ENCODE measurements at regions not wholly inside any gene's neighbourhood (a gene's known extent, or its start where the extent isn't known, plus 50 kb on each side); places are given as distances from the start of the nearest gene placed in this dataset.
A peak's percentile ranks its signal among the peaks of the same experiment; 100 is the strongest.

DNA sequence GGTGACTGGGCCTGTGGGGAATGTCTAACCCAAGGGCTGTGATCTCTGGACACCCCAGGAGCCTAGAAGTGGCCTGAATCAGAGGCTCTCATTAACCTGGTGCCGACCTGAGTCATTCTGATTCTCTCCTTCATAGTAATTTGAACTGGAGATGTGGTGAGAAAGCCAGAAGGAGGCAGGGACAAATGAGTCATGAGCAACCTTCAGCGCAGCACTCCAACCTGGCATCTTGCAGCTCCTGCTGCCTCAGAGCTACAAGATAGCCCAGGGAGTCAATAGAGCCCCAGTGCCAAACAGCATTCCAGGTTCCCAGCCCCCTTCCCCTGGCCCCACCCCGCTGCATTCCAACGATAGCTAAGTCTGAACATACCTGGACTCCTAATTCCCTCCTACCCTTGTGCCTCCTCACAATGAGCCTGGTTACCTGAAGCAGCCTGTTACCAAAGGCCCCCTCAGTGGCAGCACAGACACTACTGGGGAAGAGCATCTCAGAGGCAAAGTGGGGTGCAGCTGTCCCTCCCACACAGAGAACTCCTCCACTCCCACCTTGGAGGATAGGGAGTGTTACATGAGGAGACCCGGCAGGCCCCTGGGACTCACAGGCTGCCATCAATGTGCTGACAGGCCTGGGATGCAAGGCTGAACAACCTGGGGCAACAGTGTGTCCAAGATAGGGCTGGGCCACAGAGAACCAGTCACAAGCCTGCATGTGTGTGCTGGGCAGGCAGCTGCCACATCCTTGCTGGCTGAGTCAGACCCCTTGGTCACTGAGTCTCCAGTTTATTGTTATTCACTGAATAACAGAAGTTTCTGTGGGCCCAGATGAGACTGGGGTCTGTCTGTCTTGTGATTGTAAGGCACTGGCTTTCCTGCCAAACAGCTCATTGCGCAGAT, 76.8 kb upstream of the LEP start:
- H3K4me3 Mint-ChIP-seq, result no peak overlapping the region
- peaks cover 62% of the 10 kb centered on the region for H3K27me3 Mint-ChIP-seq
- ATAC-seq, result peak; percentile 72
- no peaks in the 10 kb centered on the region for H3K36me3 Mint-ChIP-seq (ENCODE audit: low read depth)
- peaks cover 18% of the 10 kb centered on the region for H3K4me1 Mint-ChIP-seq
- no peak overlapping the region for H3K27ac Mint-ChIP-seq
- no peak for DNase-seq
- no peaks in the 10 kb centered on the region for H3K9me3 Mint-ChIP-seq

DNA sequence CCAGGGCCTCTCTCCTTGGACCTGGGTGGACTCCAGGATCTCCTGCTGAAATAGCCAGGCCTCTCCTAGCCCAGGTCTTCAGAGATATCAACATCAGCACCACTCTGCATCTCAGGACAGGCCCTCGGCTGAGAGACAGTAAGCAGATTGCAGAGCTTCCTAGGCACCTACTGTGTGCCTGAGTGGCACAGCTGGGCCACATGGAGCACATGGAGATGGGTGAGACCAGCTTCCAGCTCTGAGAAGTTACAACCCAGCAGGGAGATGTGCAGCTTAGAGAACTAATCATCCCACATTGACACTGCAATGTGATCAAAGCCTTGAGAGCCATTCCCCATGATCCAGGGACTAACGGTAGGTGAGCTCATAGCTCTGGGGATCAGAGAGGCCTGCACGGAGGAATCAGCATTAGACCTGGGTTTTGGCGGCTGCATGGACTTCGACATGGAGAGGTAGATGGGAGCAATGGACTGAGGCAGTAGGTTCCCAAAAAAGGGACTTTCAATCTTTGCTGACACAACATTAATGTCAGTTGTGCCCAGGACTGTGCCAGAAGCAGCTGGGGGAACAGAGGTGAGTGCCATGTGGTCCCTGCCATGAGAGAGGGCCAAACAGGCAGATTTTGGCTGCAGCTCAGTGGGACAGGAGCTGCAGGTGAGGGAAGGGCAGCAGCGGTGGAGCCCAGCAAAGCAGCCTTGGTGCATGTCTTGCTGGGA, 76.0 kb upstream of the LEP start:
- Mint-ChIP-seq H3K27me3 (peaks cover 65% of the 10 kb centered on the region), H3K36me3 (ENCODE audit: low read depth) (no peaks in the 10 kb centered on the region), H3K9me3 (no peaks in the 10 kb centered on the region), H3K27ac (no peak overlapping the region), H3K4me1 (peaks cover 18% of the 10 kb centered on the region), H3K4me3 (peak overlapping the region; percentile 24)
- ATAC-seq (no peak), DNase-seq (no peak)

- Mint-ChIP-seq H3K9me3 (no peaks in the 10 kb centered on the region), H3K36me3 (ENCODE audit: low read depth) (no peaks in the 10 kb centered on the region), H3K27ac (no peak overlapping the region), H3K4me3 (peak overlapping the region; percentile 65), H3K4me1 (peaks cover 18% of the 10 kb centered on the region), H3K27me3 (peaks cover 62% of the 10 kb centered on the region)
- ATAC-seq (no peak), DNase-seq (no peak)
Measured at GRCh38 chr7:128165927-128166420, 75.1 kb upstream of the LEP start.

DNA sequence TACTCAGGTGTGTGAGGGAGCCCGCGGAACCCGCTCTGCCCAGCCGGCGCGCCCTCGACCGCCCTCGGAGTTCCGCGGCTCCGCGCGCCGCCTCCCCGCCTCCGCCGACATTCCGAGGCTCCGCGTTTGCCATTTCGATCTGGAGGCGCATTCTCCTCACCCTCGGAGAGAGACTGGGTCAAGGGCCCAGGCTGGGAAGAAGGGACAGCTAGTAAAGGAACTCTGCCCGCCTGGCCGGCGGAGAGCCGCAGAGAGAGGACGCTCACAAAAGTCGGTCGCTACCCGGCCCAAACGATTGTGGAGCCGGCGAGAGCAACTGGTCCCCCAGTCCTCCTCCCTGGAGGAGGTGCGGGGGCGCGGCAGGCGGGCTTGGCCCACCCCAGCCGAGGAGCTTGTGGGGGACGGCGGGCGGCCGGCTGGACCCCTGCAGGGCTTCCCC, 74.5 kb upstream of the LEP start:
- DNase-seq (no peak), ATAC-seq (no peak)
- Mint-ChIP-seq H3K27ac (no peak overlapping the region), H3K9me3 (no peaks in the 10 kb centered on the region), H3K36me3 (ENCODE audit: low read depth) (no peaks in the 10 kb centered on the region), H3K4me1 (peaks cover 18% of the 10 kb centered on the region), H3K27me3 (peaks cover 63% of the 10 kb centered on the region), H3K4me3 (peak overlapping the region; percentile 65)

DNA sequence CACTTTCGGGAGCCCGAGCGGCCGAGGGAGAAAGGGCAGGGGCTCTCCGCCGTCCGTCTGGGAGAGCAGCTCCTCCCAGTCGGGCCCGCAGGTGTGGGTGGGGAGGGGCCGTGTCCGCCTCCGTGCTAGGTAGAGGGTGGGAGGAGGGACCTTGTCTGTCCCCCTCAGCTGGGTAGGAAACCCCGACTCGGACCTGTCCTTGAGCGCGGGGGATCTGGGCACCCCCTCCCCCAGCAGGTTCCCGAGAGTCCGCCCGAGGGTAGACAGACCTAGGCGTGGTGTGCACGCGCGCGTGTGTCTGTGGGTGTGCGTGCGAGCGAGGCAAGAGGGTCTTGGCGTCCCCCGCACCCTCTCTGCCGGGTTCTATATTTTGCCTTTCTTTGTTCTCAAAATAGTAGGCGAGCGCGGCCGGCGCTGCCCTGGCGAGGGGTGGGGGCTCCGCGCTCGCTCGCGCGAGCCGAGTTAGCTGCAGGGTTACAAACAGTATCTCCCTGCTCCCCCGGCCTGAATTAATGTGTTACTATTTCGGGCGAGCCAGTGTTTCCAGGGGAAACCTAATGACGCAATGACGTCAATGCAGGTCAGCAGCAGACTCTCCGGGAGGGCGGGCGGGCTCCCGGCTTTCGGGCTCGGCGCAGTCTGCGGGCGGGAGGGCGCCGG, 73.9 kb upstream of the LEP start:
- H3K4me3 Mint-ChIP-seq, result peak overlapping the region; percentile 65
- H3K36me3 Mint-ChIP-seq (ENCODE audit: low read depth), result no peaks in the 10 kb centered on the region
- no peak overlapping the region for H3K27ac Mint-ChIP-seq
- peak; percentile 44 for ATAC-seq
- peaks cover 18% of the 10 kb centered on the region for H3K4me1 Mint-ChIP-seq
- no peaks in the 10 kb centered on the region for H3K9me3 Mint-ChIP-seq
- H3K27me3 Mint-ChIP-seq, result peaks cover 64% of the 10 kb centered on the region
- peak; percentile 36 for DNase-seq

- Mint-ChIP-seq H3K4me1 (peaks cover 18% of the 10 kb centered on the region), H3K9me3 (no peaks in the 10 kb centered on the region), H3K36me3 (ENCODE audit: low read depth) (no peaks in the 10 kb centered on the region), H3K27me3 (peaks cover 57% of the 10 kb centered on the region), H3K4me3 (peak overlapping the region; percentile 43), H3K27ac (no peak overlapping the region)
- ATAC-seq (no peak), DNase-seq (no peak)
Measured at GRCh38 chr7:128167791-128168666, 73.0 kb upstream of the LEP start.

DNA sequence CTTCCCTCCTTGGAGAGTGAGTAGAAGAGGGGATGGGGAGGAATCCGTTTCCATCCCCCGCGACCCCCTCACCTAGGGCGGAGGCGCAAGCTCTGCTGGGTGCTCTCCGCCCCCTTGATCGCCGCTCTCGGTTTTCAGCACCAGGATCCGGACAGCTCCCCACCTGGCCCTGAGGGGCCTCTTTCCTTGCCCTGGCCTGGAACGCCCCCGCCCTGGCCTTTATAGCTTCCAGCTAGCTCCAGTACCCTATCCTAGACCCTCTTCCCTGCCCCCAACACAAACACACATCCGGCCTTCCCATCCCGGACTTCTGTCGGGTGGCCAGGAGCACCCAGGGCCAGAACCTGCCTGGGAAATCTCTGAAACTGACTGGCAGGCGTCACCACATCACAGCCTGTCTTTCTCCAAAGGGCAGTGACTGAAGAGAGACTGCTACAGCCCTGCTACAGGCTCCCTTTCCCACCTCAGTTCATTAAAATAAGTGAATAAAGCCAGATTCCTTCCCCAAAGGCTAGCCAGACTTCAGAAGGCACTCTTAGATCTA, 72.3 kb upstream of the LEP start:
- DNase-seq (peak; percentile 19), ATAC-seq (no peak)
- Mint-ChIP-seq H3K27me3 (peaks cover 56% of the 10 kb centered on the region), H3K9me3 (no peaks in the 10 kb centered on the region), H3K27ac (no peak overlapping the region), H3K4me1 (peaks cover 17% of the 10 kb centered on the region), H3K4me3 (peak overlapping the region; percentile 43), H3K36me3 (ENCODE audit: low read depth) (no peaks in the 10 kb centered on the region)

- no peak for ATAC-seq
- DNase-seq, result no peak
- Mint-ChIP-seq H3K27me3 (peaks cover 40% of the 10 kb centered on the region), H3K4me3 (no peak overlapping the region), H3K27ac (no peak overlapping the region), H3K36me3 (ENCODE audit: low read depth) (no peaks in the 10 kb centered on the region), H3K4me1 (peaks cover 7% of the 10 kb centered on the region), H3K9me3 (no peaks in the 10 kb centered on the region)
Measured at GRCh38 chr7:128170461-128170860, 70.6 kb upstream of the LEP start.

DNA sequence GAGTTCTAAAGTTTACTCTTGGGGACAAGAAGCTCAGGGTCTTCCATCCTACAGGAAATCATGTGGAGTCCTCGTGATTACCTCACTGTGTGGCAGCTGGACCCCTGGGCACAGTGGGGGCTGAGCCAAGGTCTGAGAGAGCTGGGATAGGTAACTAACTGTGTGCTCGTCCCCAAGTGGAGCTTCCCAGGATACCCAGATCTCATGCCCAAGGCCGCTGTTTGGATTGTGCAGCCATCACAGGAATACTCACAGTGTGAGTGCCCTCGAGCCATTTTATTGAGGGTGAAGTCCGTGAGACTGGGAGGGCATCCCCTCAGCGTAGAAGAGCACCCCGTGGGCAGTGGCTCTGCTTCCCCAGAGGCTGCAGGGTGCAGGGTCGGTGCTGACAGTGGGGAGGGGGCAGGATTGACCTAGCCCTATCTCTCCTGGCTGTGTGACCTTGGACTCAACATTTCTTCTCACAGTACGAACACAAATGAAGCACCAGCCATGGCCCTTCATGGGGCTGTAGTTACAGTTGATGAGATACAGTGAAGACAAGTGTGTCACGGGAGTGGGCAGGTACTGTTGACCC, 69.6 kb upstream of the LEP start:
- Mint-ChIP-seq H3K36me3 (ENCODE audit: low read depth) (no peaks in the 10 kb centered on the region), H3K27me3 (peaks cover 33% of the 10 kb centered on the region)
- no peak for ATAC-seq

DNA sequence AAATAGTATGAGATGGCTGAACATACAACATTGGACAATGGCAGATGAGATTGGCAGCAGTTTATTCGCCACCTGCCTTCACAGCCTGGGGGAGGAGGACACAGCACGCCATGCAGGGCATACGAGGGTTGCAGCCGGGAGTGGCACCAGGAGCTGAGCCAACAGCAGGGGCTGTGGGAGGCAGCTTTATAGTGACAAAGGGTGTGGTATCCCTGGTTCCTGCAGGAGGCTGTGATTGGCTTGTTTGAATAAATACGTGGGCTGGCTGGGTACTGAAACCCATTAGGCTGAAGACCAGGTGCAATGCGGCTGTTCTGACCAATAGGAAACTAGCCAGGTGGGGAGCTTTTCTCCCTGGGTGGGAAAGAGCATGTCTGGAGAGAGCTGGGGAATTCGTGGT, 68.9 kb upstream of the LEP start:
- H3K4me3 Mint-ChIP-seq, result no peak overlapping the region
- no peaks in the 10 kb centered on the region for H3K9me3 Mint-ChIP-seq
- H3K4me1 Mint-ChIP-seq, result peaks cover 5% of the 10 kb centered on the region
- DNase-seq (no peak), ATAC-seq (no peak)
- H3K27ac Mint-ChIP-seq, result no peak overlapping the region
- peaks cover 38% of the 10 kb centered on the region for H3K27me3 Mint-ChIP-seq
- H3K36me3 Mint-ChIP-seq (ENCODE audit: low read depth), result no peaks in the 10 kb centered on the region

More for the DNA sequence above, 69.6 kb upstream of the LEP start:
- peaks cover 6% of the 10 kb centered on the region for H3K4me1 Mint-ChIP-seq
- H3K4me3 Mint-ChIP-seq, result no peak overlapping the region
- H3K27ac Mint-ChIP-seq, result no peak overlapping the region
- no peaks in the 10 kb centered on the region for H3K9me3 Mint-ChIP-seq
- no peak for DNase-seq

GRCh38 chr7:128172963-128173362, 68.1 kb upstream of the LEP start:
- ATAC-seq, result no peak

DNA sequence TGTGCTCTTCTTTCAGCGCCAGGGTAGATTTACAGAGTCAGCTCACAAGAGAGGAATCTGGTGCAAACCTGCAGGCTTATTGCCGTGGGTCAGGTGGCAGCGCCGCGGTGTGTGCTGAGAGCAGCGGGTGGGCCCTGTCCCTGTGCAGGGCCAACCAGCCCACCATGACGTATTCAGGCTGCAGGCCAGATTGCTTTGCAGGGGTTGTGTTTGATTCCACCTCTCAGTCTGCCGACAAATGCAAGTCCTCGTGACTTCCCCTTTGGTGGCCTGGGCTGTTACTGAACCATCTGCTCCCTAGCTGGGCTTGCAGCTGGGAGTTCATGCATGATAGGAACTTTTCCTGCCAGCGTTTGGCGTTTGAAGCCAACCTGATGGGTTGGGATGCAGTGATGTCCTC, 66.7 kb upstream of the LEP start:
- ATAC-seq, result no peak
- H3K4me1 Mint-ChIP-seq, result no peaks in the 10 kb centered on the region
- H3K27me3 Mint-ChIP-seq, result peaks cover 30% of the 10 kb centered on the region
- no peak overlapping the region for H3K27ac Mint-ChIP-seq
- H3K4me3 Mint-ChIP-seq, result no peak overlapping the region
- no peaks in the 10 kb centered on the region for H3K36me3 Mint-ChIP-seq (ENCODE audit: low read depth)
- H3K9me3 Mint-ChIP-seq, result no peaks in the 10 kb centered on the region
- DNase-seq, result no peak

More at GRCh38 chr7:128172963-128173362, 68.1 kb upstream of the LEP start:
- H3K4me3 Mint-ChIP-seq, result no peak overlapping the region
- H3K4me1 Mint-ChIP-seq, result peaks cover 5% of the 10 kb centered on the region
- no peaks in the 10 kb centered on the region for H3K9me3 Mint-ChIP-seq
- H3K27me3 Mint-ChIP-seq, result peaks cover 41% of the 10 kb centered on the region
- H3K36me3 Mint-ChIP-seq (ENCODE audit: low read depth), result no peaks in the 10 kb centered on the region
- no peak overlapping the region for H3K27ac Mint-ChIP-seq
- DNase-seq, result no peak

DNA sequence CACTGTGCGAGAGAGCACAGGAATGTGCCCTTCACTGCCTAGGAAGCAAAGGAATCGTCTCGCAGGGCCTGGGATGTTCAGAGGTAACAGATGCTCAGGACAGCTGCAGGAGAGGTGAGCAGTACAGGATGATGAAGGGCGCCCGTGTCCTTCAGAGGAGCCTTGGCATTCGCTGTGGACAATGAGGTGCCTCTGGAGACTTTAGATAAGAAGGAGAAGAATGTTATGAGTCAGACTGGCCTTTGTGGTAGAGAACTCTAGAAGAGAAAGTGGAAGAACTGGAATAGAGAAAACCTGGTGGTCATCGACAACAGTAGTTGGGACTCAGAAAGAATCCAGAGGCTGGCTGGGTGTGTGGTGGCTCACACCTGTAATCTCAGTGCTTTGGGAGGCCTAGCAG, 64.4 kb upstream of the LEP start:
- H3K27ac Mint-ChIP-seq, result no peak overlapping the region
- ATAC-seq, result no peak
- no peak for DNase-seq
- no peaks in the 10 kb centered on the region for H3K36me3 Mint-ChIP-seq (ENCODE audit: low read depth)
- H3K4me3 Mint-ChIP-seq, result no peak overlapping the region
- peaks cover 23% of the 10 kb centered on the region for H3K27me3 Mint-ChIP-seq
- H3K4me1 Mint-ChIP-seq, result no peaks in the 10 kb centered on the region
- no peaks in the 10 kb centered on the region for H3K9me3 Mint-ChIP-seq

Measured in activated naive CD8-positive, alpha-beta T cell treated with anti-CD3 and anti-CD28 coated beads, Interleukin-2, amount 50 U/mL, for 24 hours (primary cell).